GM03348 (cell line): ENCODE measurements at regions not wholly inside any gene's neighbourhood (a gene's known extent, or its start where the extent isn't known, plus 50 kb on each side); places are given as distances from the start of the nearest gene placed in this dataset.

Source experiments
- DNase-seq: peaks from one replicate; pipeline ENCODE4 v3.0.0; 2012; ENCODE audit warnings: low spot score

DNA sequence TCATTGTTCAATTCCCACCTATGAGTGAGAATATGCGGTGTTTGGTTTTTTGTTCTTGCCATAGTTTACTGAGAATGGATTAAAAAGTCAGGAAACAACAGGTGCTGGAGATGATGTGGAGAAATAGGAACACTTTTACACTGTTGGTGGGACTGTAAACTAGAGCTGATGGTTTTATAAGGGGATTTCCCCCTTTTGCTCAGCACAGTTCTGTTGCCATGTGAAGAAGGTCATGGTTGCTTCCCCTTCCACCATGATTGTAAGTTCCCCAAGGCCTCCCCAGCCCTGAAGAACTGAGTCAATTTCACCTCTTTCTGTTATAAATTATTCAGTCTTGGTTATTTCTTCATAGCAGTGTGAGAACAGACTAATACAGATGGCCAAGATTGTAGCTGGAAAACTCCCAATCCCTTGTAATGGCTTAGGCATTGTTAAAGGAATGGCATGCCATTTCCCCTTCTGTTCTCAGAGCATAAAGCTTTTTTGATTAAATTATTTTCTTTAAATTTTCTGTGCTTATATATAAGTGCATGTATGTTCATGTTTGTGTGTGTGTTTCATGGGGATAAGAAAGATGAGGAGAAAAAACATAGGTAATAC lies 144.8 kb downstream of the BACH1 start:
- DNase-seq: peak; percentile 14

DNA sequence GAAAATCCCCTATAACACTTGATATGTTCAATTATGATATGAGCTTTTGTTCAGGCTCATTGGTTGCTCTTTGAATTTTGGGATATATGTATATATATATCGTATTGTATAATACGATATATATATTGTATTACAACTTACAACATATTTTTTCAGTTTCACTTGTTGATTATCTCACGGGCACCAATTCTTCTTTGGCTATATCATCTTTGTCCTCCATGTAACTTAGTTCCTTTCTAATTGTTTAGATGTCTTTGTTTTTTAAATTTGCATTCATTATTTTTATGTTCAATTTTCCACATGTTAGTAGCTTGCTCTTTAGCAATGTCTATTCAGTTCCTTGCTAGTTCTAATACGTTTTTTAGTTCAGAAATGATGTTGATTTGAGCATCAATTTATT lies 150.0 kb downstream of the BACH1 start:
- no peak for DNase-seq

DNA sequence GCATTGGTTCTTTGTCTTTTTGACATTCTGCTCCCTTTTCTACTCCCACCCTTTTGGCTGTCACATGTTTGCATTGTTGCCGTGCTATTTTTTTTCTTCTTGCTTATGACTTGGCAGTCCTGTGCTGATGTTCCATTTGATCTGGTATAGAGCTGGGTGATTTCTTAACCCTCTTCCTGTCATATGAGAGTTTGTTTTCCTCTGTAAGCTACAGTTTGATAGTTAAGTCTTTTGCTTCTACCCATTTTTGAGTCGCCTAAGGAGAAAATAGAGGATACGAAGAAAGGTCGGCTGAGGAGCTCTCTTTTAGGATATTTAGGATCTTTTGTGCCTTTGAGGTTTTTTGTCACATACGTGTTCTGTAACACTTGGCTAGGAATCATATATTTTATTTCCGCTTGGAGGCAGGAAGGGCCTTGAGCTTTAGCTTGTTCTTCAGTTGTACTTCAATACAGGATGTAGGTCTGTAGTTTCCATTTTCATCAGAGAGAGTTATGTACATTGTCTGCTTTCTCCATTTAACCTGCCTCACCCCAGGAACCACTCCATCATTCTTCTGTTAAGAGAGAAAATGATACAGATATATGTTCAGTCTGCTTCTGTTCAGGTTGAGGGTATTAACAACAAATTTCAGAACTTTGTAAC lies 150.7 kb downstream of the BACH1 start:
- DNase-seq: no peak

DNA sequence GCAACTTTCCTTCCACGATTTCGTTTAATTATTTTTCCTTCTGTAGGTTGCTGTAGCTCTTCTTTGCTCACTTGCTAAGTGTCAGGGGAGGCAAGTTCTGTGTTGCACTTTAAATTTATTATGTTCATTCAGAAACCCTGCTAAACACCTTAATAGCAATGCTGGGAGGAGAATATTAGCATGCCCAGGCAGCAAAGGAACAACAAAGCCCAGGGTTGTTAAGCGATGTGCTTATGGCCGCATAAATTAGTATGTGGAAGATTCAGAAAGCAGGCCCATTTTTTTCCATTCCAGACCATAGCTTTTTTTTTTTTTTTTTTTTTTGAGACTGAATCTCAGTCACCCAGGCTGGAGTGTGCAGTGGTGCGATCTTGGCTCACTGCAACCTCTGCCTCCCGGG lies 151.3 kb downstream of the BACH1 start:
- no peak for DNase-seq

DNA sequence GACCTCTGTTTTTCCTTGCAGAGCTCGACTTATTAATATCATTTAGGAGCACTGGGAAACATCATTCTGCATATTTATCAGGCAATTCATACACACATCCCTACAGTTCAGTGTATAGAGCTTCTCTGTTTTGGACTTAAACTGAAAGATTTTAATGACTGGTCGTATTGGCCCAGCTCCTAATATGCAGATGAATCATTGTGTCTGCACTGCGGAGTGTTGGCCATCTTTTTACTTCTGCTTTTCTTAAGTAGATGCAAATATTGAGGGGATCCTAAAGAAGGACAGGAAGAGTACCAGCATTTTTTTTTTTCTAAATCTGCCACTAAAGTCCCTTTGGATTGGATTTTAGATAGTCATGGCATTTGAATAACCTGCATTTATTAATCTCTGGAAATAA lies 154.8 kb downstream of the BACH1 start:
- no peak for DNase-seq

DNA sequence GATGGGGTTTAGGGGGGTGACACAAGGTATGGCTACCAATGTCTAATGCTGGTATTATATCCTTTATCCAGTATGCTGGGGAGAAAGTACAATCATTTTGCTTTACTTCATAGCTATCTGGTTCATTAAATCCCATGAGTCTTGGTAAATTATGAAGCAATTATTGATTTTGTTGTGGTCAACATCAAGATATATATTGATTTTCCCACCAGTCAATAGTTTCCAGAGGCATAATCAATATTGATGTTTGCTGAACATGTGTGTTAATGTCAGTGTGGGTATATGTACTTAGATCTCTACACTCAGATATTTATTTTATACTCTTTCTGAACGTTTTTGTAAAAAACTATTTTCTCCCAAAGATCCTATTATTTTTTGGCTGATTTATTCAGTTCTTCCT lies 155.5 kb downstream of the BACH1 start:
- DNase-seq: no peak

DNA sequence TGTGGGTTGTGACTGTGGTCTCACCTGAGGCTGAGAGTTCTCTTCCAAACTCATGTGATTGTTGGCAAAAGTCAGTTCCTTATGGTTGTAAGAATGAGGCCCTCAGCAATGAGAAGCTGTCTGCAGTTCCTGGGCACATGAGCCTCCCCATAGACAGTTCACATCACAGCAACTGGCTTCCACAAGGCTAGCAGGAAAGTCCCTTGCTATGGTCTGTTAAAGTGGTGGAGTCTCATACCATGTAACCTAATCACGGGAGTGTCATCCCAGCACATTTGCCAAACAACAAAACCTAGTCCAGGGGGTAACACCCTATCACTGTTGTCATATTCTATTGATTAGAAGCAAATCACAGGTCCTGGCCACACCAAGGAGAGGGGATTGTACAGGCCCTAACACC lies 163.8 kb downstream of the BACH1 start:
- DNase-seq: no peak

DNA sequence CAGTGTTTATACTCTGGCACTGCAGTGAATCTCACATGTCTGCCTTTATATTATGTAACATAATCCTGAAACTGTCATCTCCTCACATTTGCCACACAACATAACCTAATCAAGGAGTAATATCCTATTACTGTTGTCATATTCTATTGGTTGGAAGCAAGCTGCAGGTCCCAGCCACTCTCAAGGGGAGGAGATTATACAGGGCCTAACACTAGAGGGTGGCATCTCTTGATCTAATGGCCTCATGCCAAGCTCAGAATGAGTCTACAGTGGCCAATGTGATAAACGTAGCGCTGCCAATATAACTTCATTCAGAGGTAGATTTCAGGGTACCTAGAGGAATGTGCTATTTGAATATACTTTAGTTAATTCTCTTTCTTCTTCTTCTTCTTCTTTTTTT lies 166.8 kb downstream of the BACH1 start:
- no peak for DNase-seq

DNA sequence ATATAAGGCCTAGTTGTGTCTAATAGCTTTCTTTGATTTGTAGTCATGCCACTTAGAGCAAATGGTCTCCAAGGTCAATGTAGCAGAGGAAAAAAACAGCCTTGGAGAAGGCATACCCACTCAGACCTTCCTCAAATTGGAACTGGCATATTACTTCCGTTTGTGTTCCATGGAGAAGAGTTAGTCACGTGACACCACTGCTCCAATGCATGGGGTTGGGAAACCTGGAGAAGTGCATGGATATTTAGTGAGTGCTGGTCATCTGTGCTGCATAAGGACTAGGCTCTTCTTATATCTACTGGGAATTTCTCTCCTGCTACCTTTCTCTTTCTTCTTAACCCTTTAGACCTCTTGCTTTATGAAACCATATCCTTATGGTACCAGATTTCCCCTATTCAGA lies 167.8 kb downstream of the BACH1 start:
- DNase-seq: no peak

DNA sequence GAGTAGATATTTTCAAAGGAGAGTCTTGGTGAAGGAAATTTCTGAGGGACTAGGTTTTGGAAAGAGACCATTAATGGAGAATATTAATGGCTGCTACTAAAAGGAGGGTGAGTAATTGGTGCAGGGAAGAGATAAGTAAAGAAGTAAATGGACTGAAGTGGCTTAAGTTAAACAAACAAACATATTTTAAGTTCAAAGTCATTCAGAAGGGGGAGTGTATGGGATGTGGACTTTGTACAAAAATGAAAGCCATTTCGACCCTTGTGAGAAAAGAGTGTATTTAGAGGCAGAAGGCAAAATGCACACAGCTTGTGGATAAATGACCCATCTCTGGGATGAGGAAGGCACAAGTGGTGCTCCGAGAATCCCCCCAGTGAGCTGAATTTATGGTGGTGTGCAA lies 171.7 kb downstream of the BACH1 start:
- no peak for DNase-seq

DNA sequence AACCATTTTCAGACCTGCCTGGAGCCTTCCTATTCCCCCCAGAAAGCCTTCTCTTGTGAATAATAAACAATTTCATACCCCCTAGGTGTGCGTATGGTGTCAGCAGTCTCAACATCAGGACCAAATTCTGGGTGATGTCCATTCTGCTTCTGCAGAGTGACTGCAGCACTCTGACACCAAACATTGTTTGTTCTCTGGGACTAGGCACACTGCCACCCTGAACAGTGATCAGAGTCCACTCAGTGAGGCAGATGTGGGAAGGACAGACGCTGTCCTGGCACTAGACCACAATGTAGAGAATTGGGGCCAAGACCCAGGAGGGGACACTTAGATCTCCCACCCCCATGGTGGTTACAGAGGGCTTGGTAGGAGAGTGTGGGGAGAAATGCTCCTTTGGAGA lies 175.1 kb downstream of the BACH1 start:
- DNase-seq: no peak

DNA sequence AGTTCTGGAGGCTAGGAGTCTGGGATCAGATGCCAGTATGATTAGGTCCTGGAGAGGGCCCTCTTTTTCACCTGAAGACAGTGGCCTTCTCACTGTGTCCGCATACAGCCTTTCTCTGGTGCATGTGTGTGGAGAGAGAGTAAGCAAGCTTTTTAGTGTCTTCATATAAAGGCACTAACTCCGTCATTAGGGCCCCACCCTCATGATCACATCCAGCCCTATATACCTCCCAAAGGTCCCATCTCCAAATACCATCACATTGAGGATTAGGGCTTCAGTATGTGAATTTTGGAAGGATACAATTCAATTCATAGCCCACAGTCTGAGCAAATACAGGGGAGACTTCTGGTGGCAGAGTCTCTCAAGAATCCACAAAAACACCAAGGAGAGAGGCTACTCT lies 176.6 kb downstream of the BACH1 start:
- no peak for DNase-seq

DNA sequence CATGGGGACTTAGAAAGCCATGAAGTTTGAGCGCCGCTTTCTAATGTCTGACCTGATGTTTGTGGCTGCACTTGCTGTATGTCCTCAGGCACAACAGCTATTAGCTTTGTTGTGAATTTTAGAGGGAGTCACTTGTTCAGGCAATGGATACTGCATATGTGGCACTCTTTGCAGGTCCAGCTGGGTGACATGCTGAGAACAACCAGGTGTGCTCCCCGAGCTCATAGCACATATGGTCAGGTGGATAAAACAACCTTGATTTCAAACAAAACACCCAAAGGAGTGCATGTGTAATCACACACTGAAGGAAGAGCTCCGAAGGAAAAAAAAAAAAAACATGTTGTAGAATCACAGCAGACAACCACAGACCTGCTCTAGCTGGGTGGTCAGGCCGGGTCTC lies 178.6 kb downstream of the BACH1 start:
- DNase-seq: no peak

DNA sequence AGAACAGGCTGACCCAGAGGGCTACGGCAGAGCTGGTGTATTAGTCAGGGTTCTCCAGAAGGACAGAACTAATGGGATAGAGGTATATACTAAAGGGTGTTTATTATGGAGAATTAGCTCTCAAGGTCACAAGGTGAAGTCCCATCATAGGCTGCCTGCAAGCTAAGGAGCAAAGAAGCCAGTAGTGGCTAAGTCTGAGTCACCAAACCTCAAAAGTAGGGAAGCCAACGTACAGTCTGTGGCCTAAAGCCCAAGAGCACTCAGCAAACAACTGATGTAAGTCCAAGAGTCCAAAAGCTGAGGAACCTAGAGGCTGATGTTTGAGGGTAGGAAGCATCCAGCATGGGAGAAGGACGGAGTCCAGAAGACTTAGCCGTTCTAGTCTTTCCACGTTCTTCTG lies 179.2 kb downstream of the BACH1 start:
- DNase-seq: peak; percentile 11

DNA sequence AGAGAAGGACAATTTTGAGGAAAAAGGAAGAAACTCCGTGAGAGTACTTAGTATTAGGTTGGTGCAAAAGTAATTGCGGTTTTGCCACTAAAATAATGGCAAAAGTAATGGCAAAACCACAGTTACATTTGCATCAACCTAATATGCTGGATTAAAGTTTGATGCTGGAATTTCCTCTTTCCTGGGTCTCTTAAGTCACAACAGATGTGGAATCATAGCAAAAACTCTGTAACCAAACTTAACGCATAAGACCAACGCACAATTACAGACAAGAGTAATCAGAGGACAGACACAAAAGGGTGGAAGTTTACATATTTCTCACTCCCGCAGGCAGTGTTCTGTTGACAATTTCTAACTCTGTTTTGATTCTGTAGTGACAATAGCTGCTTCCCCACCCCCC lies 182.4 kb downstream of the BACH1 start:
- DNase-seq: no peak

DNA sequence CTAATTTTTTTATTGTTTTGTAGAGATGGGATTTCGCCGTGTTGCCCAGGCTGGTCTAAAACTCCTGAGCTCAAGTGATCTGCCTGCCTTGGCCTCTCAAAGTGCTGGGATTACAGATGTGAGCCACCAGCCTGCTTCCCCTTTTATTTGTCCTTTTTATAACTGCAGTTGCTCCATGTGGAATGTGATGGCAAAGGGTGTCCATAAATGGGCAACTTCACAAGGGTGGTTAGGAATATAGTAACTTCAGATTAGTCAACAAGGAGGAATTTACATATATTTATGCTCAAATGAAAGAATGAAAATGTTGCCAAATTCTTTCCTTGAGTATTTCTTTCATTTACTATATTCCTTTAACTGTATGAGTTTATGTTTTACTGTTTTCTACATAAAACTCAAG lies 182.9 kb downstream of the BACH1 start:
- peak; percentile 56 for DNase-seq

DNA sequence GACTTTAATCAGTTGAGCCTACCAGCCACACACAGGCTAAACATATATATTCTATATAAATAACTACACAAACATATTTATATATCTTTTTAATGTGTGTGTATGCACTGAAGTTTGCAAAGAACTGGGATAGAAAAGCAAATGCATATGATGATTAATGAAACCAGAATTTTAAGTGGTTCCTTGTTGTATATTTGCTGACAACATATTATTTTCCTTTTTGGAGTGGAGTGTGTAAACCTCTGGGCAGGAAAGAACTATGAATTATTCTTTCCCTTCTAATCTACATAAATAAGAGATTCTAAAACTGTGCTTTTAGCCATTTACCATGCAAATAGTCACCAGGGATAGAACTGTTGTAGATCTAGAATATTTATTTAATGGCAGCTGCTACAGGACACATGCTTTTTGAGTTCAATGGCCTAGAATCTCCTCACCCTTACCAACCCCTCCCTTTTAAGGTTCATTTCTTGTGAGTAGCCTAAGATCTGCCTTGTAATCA lies 187.6 kb downstream of the BACH1 start:
- no peak for DNase-seq
